WERI-Rb-1 (cell line): ENCODE measurements at regions not wholly inside any gene's neighbourhood (a gene's known extent, or its start where the extent isn't known, plus 50 kb on each side); places are given as distances from the start of the nearest gene placed in this dataset.
A peak's percentile ranks its signal among the peaks of the same experiment; 100 is the strongest.

ENCODE experiments used
- DNase-seq: peaks from one replicate; pipeline ENCODE4 v3.0.0-alpha.2; 2020
- H3K27ac ChIP-seq: fragments of 250-450 bp; sonication (Bioruptor Pico); 2 replicates; pipeline ENCODE4 v1.5.1; 2020; ENCODE audit warnings: mild to moderate bottlenecking, moderate library complexity
- H3K27me3 ChIP-seq: fragments of 250-450 bp; sonication (Bioruptor Pico); 2 replicates; pipeline ENCODE4 v1.5.1; 2021; ENCODE audit warnings: mild to moderate bottlenecking, low read depth, moderate library complexity; ENCODE audit not compliant: insufficient read depth, severe bottlenecking
- H3K36me3 ChIP-seq: fragments of 250-450 bp; sonication (Bioruptor Pico); 2 replicates; pipeline ENCODE4 v1.5.1; 2020; ENCODE audit warnings: mild to moderate bottlenecking, moderate library complexity
- H3K4me3 ChIP-seq: 2 replicates; pipeline ENCODE4 v1.5.1; 2011; ENCODE audit warnings: low read depth, mild to moderate bottlenecking, control low read depth, low read length
- H3K9me3 ChIP-seq: fragments of 250-450 bp; sonication (Bioruptor Pico); 2 replicates; pipeline ENCODE4 v1.5.1; 2021; ENCODE audit warnings: mild to moderate bottlenecking, moderate library complexity; ENCODE audit not compliant: severe bottlenecking
- TF ChIP-seq, protein P1 (sequence below): IDR thresholded peaks from 2 replicates; pipeline ENCODE4 v1.5.1; 2011; ENCODE audit warnings: low read depth, mild to moderate bottlenecking, control low read depth, inconsistent platforms, low read length

DNA sequence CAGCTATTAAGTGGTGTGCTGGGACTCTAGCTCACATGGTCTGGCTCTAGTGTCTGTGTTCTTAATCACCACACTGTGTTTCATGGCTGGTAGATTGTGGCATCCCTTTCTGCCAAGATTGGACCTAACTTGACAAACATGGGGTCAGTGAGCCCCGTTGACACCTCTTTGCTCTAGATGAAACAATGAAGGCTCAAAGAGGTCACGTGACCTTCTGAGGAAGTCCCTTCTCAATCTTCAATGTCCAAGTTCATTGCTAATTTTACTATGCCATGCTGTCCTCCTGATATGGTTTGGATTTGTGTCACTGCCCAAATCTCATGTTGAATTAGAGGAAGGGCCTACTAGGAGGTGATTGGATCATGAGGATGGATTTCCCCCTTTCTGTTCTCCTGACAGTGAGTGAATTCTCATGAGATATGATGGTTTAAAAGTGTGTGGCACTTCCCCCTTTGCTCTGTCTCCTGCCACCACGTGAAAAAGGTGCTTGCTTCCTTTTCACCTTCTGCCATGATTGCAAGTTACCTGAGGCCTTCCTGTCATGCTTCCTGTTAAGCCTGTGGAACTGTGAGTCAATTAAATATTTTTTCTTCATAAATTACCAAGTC is 177.8 kb upstream of the MYLIP start:
- DNase-seq, result no peak
- no peaks in the 10 kb centered on the region for H3K36me3 ChIP-seq
- H3K27ac ChIP-seq, result no peak overlapping the region
- H3K27me3 ChIP-seq, result no peaks in the 10 kb centered on the region
- H3K4me3 ChIP-seq, result no peak overlapping the region
- peaks cover 7% of the 10 kb centered on the region for H3K9me3 ChIP-seq
- TF ChIP-seq, protein P1, sequence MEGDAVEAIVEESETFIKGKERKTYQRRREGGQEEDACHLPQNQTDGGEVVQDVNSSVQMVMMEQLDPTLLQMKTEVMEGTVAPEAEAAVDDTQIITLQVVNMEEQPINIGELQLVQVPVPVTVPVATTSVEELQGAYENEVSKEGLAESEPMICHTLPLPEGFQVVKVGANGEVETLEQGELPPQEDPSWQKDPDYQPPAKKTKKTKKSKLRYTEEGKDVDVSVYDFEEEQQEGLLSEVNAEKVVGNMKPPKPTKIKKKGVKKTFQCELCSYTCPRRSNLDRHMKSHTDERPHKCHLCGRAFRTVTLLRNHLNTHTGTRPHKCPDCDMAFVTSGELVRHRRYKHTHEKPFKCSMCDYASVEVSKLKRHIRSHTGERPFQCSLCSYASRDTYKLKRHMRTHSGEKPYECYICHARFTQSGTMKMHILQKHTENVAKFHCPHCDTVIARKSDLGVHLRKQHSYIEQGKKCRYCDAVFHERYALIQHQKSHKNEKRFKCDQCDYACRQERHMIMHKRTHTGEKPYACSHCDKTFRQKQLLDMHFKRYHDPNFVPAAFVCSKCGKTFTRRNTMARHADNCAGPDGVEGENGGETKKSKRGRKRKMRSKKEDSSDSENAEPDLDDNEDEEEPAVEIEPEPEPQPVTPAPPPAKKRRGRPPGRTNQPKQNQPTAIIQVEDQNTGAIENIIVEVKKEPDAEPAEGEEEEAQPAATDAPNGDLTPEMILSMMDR, result no peak

DNA sequence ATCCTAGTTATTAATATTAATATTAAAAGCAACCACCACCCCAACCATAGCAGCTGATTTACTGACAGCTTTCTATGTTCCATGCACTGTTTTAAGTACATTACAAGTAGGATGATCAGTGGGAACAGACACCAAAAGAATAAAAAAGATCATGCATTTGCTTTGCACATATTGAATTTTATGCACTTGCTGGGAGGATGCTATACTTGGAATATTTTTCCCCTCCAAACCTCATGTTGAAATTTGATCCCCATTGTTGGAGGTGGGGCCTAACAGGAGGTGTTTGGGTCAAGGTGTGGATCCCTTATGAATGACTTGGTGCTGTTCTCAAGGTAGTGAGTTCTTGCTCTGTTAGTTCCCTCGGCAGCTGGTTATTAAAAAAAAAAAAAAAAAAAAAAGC is 178.9 kb upstream of the MYLIP start:
- no peak for DNase-seq
- no peak overlapping the region for H3K4me3 ChIP-seq
- H3K9me3 ChIP-seq, result peaks cover 4% of the 10 kb centered on the region
- H3K27me3 ChIP-seq, result no peaks in the 10 kb centered on the region
- TF ChIP-seq, protein P1, result no peak
- no peaks in the 10 kb centered on the region for H3K36me3 ChIP-seq
- H3K27ac ChIP-seq, result peak overlapping the region; percentile 90; the same call in 1 of the 2 replicates

DNA sequence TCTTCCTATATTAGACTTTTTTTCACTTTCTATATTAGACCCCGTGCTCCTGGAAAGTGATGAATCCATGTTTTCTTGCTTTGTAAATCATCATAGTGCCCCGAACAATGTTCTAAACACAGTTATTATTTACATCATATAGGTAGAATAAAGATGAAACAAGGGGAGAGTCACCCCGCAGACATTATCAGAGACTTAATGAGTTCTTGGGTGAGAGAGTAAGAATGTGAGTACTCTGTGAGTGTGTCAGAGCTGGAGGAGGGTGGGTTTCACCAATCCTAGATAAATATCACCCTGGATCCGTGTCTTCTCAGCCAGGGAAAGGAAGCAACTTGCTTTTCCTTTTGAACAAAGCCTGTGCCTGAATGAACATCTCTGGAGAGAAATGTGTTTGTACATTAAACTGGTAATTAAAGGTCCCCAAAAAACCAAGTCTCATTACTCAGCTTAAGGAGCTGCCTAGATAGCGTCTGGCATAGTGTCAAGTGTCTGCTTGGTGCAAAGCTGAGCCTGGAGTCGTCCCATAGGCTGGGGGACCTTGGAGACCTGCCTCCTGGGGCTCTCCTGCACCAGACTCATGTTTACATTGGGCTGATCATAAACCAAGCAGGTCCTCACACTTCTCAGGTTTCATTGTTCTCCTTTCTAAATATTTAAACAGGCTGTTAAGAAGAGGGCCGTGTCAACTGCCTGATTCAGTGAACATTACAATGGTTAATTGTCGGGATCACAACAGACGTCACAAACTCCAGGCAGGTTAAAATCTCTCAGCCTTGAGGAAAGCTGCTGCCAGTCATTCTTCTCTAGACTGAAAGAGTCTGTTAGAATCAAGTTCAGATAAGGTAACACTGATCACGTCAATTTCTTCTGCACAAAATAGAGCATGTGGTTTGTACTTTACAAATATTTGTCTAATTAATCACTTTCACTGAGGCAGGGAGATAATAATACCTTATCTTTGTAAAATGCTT is 179.7 kb upstream of the MYLIP start:
- peak; percentile 62 for DNase-seq
- peak overlapping the region; percentile 90 for H3K27ac ChIP-seq

DNA sequence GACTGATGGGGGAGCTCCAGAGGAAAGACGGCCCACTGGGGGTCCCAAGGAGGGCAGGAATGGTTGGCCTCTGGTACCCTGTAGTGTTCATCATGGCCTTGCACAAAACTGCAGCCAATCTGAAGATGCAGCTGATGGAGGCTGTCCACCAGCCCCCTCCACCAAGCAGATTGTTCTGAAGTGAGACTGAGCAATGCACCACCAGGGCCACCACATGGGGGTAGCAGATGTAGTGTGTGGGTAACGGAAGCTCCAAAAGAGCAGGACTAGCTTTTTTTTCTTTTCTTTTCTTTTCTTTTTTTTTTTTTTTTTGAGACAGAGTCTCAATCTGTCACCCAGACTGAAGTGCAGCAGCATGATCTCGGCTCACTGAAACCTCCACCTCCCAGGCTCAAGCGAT is 181.0 kb upstream of the MYLIP start:
- TF ChIP-seq, protein P1, result peak; percentile 60
- H3K36me3 ChIP-seq, result no peaks in the 10 kb centered on the region
- H3K9me3 ChIP-seq, result peaks cover 4% of the 10 kb centered on the region
- no peaks in the 10 kb centered on the region for H3K27me3 ChIP-seq
- no peak overlapping the region for H3K4me3 ChIP-seq
- H3K27ac ChIP-seq, result peak overlapping the region; percentile 90
- peak; percentile 68 for DNase-seq

More for the DNA sequence above, 179.7 kb upstream of the MYLIP start:
- Histone ChIP-seq H3K9me3 (peaks cover 4% of the 10 kb centered on the region), H3K27me3 (no peaks in the 10 kb centered on the region), H3K4me3 (no peak overlapping the region; the same call in 1 of the 2 replicates), H3K36me3 (no peaks in the 10 kb centered on the region)
- TF ChIP-seq, protein P1, result no peak

DNA sequence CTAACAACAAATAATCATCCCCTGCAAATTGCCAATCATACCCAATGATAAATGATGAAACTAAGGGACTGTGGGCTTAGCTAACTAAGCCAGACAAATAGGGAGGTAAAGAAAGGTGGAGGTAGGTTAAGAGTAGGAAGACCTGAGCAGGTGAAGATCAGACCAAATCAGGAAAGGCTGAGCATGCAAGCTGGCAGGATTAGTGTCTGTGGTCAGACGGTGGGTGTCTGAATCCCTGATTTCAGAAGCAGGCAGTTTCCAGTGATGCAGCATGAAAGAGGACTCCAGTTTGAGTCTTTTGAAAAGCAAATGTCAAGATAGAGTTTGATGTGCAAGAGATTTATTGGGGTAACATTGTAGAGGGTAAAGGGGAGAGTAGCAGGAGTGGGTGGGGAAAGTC is 181.4 kb upstream of the MYLIP start:
- H3K27ac ChIP-seq, result peak overlapping the region; percentile 90
- DNase-seq, result peak; percentile 79
- TF ChIP-seq, protein P1, result no peak
- peaks cover 4% of the 10 kb centered on the region for H3K9me3 ChIP-seq
- H3K27me3 ChIP-seq, result no peaks in the 10 kb centered on the region
- no peak overlapping the region for H3K4me3 ChIP-seq
- H3K36me3 ChIP-seq, result no peaks in the 10 kb centered on the region
